ENCODE measurements at regions not wholly inside any gene's neighbourhood (a gene's known extent, or its start where the extent isn't known, plus 50 kb on each side); places are given as distances from the start of the nearest gene placed in this dataset.

DNA sequence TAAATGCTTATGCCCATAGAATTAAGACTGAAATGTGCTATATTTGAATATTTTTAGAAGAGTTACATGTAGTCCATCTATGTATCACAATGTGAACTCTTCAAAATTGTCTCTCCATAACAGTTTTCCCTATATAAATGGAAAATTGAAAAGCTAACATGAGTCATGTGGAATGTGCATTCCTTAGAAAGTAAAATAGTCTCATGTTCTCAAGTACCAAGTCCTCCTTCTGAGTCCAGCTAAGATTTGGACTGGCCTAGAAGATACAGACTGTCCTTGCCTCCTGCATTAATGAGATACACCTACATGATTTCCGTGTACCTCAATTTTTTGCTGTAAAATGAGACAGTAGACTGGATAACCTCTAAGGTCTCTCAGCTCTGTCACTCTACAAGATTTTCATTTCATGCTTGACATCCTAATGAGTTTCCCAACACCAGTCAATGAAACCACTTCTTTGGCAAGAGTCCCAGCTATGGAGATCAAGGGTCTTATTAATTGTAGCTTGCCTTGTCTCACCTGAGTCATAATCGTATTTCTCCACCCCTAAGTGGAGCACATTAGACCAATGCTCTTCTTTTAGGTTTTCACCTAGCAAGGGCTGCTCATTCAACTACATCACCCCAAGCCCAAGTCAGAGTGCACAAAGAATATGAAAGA is 350.6 kb upstream of the IL12A start (continued):
- TF ChIP-seq, protein P1, sequence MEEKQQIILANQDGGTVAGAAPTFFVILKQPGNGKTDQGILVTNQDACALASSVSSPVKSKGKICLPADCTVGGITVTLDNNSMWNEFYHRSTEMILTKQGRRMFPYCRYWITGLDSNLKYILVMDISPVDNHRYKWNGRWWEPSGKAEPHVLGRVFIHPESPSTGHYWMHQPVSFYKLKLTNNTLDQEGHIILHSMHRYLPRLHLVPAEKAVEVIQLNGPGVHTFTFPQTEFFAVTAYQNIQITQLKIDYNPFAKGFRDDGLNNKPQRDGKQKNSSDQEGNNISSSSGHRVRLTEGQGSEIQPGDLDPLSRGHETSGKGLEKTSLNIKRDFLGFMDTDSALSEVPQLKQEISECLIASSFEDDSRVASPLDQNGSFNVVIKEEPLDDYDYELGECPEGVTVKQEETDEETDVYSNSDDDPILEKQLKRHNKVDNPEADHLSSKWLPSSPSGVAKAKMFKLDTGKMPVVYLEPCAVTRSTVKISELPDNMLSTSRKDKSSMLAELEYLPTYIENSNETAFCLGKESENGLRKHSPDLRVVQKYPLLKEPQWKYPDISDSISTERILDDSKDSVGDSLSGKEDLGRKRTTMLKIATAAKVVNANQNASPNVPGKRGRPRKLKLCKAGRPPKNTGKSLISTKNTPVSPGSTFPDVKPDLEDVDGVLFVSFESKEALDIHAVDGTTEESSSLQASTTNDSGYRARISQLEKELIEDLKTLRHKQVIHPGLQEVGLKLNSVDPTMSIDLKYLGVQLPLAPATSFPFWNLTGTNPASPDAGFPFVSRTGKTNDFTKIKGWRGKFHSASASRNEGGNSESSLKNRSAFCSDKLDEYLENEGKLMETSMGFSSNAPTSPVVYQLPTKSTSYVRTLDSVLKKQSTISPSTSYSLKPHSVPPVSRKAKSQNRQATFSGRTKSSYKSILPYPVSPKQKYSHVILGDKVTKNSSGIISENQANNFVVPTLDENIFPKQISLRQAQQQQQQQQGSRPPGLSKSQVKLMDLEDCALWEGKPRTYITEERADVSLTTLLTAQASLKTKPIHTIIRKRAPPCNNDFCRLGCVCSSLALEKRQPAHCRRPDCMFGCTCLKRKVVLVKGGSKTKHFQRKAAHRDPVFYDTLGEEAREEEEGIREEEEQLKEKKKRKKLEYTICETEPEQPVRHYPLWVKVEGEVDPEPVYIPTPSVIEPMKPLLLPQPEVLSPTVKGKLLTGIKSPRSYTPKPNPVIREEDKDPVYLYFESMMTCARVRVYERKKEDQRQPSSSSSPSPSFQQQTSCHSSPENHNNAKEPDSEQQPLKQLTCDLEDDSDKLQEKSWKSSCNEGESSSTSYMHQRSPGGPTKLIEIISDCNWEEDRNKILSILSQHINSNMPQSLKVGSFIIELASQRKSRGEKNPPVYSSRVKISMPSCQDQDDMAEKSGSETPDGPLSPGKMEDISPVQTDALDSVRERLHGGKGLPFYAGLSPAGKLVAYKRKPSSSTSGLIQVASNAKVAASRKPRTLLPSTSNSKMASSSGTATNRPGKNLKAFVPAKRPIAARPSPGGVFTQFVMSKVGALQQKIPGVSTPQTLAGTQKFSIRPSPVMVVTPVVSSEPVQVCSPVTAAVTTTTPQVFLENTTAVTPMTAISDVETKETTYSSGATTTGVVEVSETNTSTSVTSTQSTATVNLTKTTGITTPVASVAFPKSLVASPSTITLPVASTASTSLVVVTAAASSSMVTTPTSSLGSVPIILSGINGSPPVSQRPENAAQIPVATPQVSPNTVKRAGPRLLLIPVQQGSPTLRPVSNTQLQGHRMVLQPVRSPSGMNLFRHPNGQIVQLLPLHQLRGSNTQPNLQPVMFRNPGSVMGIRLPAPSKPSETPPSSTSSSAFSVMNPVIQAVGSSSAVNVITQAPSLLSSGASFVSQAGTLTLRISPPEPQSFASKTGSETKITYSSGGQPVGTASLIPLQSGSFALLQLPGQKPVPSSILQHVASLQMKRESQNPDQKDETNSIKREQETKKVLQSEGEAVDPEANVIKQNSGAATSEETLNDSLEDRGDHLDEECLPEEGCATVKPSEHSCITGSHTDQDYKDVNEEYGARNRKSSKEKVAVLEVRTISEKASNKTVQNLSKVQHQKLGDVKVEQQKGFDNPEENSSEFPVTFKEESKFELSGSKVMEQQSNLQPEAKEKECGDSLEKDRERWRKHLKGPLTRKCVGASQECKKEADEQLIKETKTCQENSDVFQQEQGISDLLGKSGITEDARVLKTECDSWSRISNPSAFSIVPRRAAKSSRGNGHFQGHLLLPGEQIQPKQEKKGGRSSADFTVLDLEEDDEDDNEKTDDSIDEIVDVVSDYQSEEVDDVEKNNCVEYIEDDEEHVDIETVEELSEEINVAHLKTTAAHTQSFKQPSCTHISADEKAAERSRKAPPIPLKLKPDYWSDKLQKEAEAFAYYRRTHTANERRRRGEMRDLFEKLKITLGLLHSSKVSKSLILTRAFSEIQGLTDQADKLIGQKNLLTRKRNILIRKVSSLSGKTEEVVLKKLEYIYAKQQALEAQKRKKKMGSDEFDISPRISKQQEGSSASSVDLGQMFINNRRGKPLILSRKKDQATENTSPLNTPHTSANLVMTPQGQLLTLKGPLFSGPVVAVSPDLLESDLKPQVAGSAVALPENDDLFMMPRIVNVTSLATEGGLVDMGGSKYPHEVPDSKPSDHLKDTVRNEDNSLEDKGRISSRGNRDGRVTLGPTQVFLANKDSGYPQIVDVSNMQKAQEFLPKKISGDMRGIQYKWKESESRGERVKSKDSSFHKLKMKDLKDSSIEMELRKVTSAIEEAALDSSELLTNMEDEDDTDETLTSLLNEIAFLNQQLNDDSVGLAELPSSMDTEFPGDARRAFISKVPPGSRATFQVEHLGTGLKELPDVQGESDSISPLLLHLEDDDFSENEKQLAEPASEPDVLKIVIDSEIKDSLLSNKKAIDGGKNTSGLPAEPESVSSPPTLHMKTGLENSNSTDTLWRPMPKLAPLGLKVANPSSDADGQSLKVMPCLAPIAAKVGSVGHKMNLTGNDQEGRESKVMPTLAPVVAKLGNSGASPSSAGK (IDR thresholded peaks at IDR 0.05), result no peak
- no peak for TF ChIP-seq CEBPB (tag; IDR thresholded peaks at IDR 0.05)
- TF ChIP-seq TAL1 (IDR thresholded peaks at IDR 0.05), result no peak
- no peak for TF ChIP-seq ZNF79 (CRISPR knock-in tag; IDR thresholded peaks at IDR 0.05; ENCODE audit: low read depth)
- TF ChIP-seq, protein P2, sequence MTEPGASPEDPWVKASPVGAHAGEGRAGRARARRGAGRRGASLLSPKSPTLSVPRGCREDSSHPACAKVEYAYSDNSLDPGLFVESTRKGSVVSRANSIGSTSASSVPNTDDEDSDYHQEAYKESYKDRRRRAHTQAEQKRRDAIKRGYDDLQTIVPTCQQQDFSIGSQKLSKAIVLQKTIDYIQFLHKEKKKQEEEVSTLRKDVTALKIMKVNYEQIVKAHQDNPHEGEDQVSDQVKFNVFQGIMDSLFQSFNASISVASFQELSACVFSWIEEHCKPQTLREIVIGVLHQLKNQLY (CRISPR knock-in tag; conservative IDR thresholded peaks at IDR 0.05), result no peak
- TF ChIP-seq, protein P3, sequence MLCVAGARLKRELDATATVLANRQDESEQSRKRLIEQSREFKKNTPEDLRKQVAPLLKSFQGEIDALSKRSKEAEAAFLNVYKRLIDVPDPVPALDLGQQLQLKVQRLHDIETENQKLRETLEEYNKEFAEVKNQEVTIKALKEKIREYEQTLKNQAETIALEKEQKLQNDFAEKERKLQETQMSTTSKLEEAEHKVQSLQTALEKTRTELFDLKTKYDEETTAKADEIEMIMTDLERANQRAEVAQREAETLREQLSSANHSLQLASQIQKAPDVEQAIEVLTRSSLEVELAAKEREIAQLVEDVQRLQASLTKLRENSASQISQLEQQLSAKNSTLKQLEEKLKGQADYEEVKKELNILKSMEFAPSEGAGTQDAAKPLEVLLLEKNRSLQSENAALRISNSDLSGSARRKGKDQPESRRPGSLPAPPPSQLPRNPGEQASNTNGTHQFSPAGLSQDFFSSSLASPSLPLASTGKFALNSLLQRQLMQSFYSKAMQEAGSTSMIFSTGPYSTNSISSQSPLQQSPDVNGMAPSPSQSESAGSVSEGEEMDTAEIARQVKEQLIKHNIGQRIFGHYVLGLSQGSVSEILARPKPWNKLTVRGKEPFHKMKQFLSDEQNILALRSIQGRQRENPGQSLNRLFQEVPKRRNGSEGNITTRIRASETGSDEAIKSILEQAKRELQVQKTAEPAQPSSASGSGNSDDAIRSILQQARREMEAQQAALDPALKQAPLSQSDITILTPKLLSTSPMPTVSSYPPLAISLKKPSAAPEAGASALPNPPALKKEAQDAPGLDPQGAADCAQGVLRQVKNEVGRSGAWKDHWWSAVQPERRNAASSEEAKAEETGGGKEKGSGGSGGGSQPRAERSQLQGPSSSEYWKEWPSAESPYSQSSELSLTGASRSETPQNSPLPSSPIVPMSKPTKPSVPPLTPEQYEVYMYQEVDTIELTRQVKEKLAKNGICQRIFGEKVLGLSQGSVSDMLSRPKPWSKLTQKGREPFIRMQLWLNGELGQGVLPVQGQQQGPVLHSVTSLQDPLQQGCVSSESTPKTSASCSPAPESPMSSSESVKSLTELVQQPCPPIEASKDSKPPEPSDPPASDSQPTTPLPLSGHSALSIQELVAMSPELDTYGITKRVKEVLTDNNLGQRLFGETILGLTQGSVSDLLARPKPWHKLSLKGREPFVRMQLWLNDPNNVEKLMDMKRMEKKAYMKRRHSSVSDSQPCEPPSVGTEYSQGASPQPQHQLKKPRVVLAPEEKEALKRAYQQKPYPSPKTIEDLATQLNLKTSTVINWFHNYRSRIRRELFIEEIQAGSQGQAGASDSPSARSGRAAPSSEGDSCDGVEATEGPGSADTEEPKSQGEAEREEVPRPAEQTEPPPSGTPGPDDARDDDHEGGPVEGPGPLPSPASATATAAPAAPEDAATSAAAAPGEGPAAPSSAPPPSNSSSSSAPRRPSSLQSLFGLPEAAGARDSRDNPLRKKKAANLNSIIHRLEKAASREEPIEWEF (CRISPR knock-in tag; IDR thresholded peaks at IDR 0.05), result no peak
- no peak for TF ChIP-seq HEY1 (CRISPR knock-in tag; IDR thresholded peaks at IDR 0.05; ENCODE audit: borderline replicate concordance)
